HG03280 (cell line): ENCODE measurements at regions not wholly inside any gene's neighbourhood (a gene's known extent, or its start where the extent isn't known, plus 50 kb on each side); places are given as distances from the start of the nearest gene placed in this dataset.
A peak's percentile ranks its signal among the peaks of the same experiment; 100 is the strongest.

ENCODE experiments used
- ATAC-seq: cut with Tn5 transposase; IDR thresholded peaks from one replicate; pipeline ENCODE4 v1.9.1; 2021; ENCODE audit warnings: mild to moderate bottlenecking, moderate library complexity; ENCODE audit not compliant: unreplicated experiment

DNA sequence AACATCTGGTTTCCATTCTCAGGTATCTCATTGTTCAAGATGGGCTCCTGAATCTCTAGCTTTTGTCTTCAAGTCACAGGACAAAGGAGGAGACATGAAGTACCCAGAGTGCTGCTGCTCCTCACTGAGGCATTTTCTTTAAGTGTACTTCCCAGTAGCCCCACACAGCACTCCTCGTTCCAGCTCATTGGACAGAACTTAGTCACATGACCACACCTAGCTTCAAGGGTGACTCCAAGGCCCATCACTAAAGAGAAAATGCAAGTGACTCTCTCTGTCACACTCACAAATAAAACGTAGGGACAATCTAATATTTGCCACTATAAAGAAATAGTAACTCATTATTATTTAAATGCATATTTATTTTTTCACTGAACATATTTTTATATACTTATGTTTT is 58.3 kb upstream of the NEUROD6 start:
- ATAC-seq: no peak

DNA sequence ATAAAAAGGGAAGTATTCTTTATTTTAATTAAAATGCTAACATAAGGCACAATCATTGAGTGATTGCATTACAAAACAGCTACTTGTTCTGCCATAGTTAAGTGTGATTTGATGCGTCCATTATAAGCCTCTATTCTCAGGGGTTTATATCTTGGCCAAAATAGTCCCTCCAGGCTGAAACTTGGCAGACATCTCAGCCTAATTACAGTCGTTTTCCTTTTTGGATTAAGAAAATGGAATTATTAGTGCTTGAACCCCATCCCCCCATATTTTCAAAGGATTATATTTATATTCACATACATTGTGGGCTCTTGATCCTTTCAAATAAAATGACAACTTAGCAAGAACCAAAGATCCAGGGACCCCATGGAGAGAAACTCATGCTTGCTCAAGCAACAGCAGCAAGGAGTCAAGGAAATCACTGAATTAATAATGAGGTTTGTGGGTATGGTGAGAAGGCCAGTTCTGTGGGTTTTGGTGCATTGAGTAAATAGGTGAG is 66.7 kb upstream of the NEUROD6 start:
- ATAC-seq: no peak

GRCh38 chr7:31408140-31408729 is 67.7 kb upstream of the NEUROD6 start:
- ATAC-seq: no peak

GRCh38 chr7:31410265-31410664 is 69.7 kb upstream of the NEUROD6 start:
- ATAC-seq: no peak

- ATAC-seq: no peak
These were observed 70.9 kb upstream of the NEUROD6 start for GRCh38 chr7:31411416-31411815.

GRCh38 chr7:31413766-31414165 is 73.2 kb upstream of the NEUROD6 start:
- ATAC-seq: no peak

- no peak for ATAC-seq
These were observed 75.9 kb upstream of the NEUROD6 start for GRCh38 chr7:31416381-31416870.

GRCh38 chr7:31418928-31419327 is 78.4 kb upstream of the NEUROD6 start:
- no peak for ATAC-seq

- ATAC-seq: no peak
These were observed 79.1 kb upstream of the NEUROD6 start for GRCh38 chr7:31419505-31420055.

GRCh38 chr7:31420948-31421347 is 80.4 kb upstream of the NEUROD6 start:
- ATAC-seq: no peak

DNA sequence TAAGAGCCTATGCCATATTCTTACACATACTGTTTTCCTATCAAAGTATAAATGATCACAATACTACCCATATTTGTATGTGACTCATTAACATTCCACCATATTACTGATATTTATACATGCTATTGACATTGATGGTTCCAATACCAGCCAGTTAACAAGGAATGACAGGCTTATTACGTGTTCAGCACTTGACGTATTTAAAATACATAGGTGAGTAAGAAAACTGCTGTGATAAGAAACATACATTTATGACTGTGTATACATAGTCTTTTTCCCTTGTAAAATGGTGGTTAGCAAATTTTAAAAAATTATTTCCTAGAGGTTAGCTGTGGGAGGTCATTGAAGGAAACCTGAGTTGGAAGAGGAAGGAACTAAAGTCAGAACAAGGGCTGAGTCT is 81.1 kb upstream of the NEUROD6 start:
- ATAC-seq: no peak

GRCh38 chr7:31423994-31424393 is 83.5 kb upstream of the NEUROD6 start:
- ATAC-seq: no peak

DNA sequence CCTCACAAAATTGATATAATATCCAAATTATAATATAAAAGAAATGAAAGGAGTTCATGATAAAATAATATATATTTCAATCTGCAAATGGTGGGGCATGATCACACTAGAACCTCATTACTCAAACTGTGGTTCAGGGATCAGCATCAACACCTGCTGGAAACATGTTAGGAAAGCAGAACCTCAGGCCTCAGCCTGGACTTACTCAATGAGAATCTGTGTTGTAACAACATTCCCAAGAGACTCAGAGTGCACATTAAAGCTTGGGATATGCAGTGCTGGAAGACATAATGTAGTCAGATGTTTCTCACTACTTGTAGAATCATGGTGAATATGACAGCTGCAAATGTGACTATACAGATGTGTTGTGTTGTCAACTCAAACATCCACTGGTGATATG is 81.7 kb upstream of the ITPRID1 start:
- no peak for ATAC-seq

DNA sequence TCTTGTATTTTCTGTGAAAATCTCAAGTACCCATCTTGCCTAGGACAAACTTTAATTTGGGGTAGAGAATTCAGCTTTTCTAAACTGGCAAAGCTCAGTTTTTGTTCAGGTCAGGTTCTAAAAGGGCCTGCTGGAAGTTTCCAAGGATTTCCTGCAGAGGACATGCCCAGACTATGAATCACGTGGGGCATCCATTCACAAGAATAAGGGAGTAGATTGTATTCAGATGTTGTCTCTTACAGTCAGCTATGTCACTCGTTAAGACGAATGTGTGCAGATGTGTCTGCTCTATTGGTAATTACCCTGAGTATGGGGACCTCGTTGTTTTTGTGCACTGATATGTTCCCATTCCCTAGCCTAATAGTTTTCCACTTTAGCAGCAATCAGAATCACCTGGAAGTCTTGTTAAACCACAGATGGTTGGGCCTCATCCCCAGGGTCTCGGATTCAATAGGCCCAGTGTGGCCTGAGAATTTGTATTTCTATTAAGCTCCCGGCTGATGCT is 81.0 kb upstream of the ITPRID1 start:
- no peak for ATAC-seq

DNA sequence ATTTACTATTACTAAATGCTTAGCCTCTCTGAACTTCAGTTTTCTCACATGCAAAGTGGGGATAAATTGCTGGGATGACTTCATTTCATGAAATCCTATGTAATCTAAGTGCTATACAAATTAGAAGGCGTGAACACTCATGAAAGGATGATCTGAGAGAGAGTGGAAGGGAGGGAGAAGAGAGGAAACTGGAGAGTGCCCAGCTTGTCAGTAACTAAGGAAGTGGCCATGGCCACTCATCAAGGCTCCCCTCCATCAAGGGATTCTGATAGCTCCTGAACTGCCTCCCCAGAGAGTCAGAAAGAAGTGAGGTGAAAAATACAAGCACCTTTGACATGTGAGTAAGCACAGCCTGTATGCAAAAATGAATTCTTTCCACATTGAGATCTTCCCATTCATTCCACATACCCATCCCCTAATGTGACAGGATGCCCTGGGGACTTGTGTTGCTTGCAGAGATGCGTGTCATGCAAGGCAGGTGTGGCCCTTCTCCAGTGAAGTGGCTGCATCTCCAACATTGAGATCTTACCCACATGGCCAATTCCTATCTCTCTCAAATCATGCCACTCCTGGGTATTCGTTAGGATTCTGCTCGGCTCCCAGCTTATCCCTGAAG is 76.5 kb upstream of the ITPRID1 start:
- ATAC-seq: no peak

DNA sequence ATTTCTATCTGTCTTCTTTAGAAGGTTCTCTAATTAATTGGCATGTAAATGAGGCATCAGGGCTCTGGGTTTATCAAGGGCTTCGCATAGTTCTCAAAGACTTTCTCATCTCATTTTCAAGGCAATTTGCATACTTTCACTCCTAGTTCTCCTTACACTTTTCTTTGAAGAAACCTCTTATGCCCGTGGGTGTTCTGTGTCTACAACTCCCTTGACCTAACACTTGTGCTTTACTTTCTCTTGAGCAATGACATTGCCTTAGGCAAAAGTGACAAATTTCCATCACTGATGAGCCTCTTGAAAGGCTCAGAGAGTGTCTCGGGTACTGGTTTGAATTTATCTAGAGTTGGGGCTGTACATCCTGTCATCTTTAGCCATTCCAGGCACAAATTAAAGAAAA is 74.7 kb upstream of the ITPRID1 start:
- ATAC-seq: no peak

DNA sequence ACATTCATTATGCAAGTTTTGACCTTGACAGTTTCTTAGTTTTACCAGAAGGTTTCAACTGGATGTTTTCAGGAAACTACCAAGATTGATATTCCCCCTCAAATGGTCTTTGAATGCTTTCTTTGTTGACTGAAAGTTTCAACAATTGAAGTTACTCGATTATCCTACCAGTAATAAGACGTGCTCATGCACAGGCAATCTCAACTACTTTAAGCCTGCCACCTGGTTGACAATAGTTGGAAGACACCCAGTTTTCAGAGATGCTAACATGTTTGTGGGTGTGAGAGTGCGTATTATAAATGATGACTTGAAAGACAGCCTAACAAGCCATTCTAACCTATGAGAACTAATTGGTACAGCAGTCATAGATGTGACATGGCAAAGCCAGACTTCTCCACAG is 73.4 kb upstream of the ITPRID1 start:
- ATAC-seq: no peak

DNA sequence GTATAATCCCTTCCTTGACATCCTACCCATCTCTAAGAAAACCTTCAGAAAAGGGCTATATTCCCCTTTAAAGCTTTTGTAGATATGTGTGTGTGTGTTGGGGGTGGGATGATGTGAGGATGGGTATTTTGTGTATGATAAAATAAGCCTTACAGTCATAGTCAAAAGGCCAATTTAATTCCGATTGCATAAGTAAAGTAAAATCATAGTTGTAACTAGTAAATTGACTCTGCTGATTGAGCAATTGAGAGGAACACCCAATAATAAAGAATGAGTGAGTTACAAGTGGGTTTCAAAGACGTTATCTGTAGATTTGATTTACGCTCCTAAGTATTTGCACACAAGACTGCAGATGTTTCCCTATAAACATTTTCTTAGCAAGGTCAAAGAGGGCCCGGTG is 71.3 kb upstream of the ITPRID1 start:
- no peak for ATAC-seq

GRCh38 chr7:31443457-31443856 is 70.4 kb upstream of the ITPRID1 start:
- peak; percentile 85 for ATAC-seq

GRCh38 chr7:31444196-31444595 is 69.7 kb upstream of the ITPRID1 start:
- ATAC-seq: no peak

DNA sequence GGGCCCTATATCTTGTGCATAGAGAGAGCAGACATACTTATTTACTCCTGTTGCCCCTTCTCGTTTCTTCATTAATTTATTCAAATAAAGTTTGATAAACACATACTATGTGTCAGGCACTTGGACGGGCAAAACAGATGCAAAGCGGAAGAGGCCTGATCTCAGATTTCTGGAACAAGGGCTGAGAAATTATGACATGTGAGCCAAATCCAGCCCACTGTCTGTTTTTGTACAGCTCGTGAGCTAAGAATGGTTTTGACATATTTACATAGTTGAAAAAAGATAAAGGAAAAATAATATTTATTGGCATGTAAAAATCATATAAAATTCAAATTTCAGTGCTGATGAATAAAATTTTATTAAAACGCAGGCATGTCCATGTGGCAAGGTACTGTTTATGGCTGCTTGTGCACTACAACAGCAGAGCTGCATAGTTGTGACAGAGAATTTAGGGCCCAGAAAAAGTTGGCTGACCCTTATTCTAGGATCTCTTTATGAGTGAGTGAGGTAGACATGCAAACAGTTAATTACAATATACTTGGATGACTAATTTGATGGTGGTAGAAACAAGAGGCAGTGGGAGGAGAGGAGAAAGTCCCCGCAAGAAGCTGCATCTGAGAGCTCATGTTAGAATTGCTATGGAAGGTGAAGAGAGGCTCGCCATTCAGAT is 68.1 kb upstream of the ITPRID1 start:
- ATAC-seq: no peak

- no peak for ATAC-seq
These were observed 65.2 kb upstream of the ITPRID1 start for GRCh38 chr7:31448649-31449048.
